ENCODE measurements at regions not wholly inside any gene's neighbourhood (a gene's known extent, or its start where the extent isn't known, plus 50 kb on each side); places are given as distances from the start of the nearest gene placed in this dataset.
A peak's percentile ranks its signal among the peaks of the same experiment; 100 is the strongest.

DNA sequence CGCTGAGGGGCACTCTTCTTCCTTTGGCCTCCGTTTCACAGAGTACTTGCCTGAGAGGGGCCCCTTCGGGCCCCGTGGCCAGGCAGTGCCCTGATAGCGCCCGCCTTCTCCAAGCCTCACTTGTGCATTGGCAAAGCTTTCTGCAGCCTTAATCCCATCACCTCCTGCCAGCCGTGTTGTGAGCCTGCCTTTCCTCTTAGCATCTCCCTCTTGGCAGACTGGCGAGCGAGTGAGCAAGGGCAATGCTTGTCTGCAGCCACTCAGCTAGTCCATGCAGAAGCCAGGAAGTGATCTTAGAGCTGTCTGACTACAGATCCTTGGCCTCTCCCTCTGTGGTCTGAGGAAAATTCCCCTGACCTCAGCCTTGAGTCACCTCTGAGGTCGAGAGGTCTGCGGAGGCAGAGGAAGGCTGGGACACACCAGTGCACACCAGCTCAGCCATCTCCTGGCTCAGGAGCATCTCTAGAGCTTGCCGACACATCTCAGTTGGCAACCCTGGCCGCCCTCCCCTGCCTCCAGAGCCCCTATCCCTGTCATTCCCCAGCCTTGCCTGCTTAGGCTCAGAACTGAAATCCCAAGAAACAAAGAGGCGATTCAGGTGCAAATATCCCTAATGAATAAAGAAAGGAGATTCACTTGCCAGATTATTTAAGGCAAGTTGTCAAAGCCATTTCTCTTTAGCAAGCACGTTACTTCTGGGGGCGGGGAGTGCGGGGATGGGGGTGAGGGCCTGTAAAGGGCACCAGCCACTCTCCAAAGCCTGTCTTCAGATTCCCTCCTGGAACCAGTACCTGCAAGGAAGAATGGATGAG is 143.5 kb upstream of the MAMLD1 start:
- H2AK5ac ChIP-seq (ENCODE audit: low read length): no peak overlapping the region
- H2BK15ac ChIP-seq (replicated peaks; ENCODE audit: low read depth): no peak overlapping the region
- DNase-seq: peak; percentile 11
- H3K4me1 ChIP-seq (ENCODE audit: control insufficient read depth, low read depth, low read length): no peaks in the 10 kb centered on the region
- no peaks in the 10 kb centered on the region for H3K79me1 ChIP-seq (ENCODE audit: low read length)
- WGBS (ENCODE audit: extremely low coverage, insufficient coverage, low lambda C conversion rate): no CpG with 5 or more reads among the region's 17 CpGs
- H3K27ac ChIP-seq (ENCODE audit: low read depth, low read length): no peak overlapping the region
- H3K36me3 ChIP-seq (ENCODE audit: control insufficient read depth, insufficient read depth, low read length): no peaks in the 10 kb centered on the region
- no peak overlapping the region for H3K18ac ChIP-seq (ENCODE audit: low read length)
- H3K79me2 ChIP-seq (ENCODE audit: control insufficient read depth, insufficient read depth, low read length): no peaks in the 10 kb centered on the region
- no peak overlapping the region for H3K9ac ChIP-seq (ENCODE audit: low read length)
- H2BK5ac ChIP-seq (ENCODE audit: low read length): no peak overlapping the region
- H3K4ac ChIP-seq (ENCODE audit: low read depth, low read length): no peak overlapping the region
- H3K27me3 ChIP-seq (ENCODE audit: insufficient read depth, low read length, poor library complexity): no peaks in the 10 kb centered on the region
- H3K23ac ChIP-seq (ENCODE audit: low read length): no peak overlapping the region
- no peak overlapping the region for H3K56ac ChIP-seq (ENCODE audit: low read length)
- H2BK120ac ChIP-seq (ENCODE audit: low read depth, low read length): no peak overlapping the region
- H3K4me3 ChIP-seq (ENCODE audit: low read length): no peak overlapping the region
- no peak overlapping the region for H4K5ac ChIP-seq (ENCODE audit: low read length)
- H4K8ac ChIP-seq (ENCODE audit: low read depth, low read length): no peak overlapping the region
- no peak overlapping the region for H3K4me2 ChIP-seq (ENCODE audit: low read length)

DNA sequence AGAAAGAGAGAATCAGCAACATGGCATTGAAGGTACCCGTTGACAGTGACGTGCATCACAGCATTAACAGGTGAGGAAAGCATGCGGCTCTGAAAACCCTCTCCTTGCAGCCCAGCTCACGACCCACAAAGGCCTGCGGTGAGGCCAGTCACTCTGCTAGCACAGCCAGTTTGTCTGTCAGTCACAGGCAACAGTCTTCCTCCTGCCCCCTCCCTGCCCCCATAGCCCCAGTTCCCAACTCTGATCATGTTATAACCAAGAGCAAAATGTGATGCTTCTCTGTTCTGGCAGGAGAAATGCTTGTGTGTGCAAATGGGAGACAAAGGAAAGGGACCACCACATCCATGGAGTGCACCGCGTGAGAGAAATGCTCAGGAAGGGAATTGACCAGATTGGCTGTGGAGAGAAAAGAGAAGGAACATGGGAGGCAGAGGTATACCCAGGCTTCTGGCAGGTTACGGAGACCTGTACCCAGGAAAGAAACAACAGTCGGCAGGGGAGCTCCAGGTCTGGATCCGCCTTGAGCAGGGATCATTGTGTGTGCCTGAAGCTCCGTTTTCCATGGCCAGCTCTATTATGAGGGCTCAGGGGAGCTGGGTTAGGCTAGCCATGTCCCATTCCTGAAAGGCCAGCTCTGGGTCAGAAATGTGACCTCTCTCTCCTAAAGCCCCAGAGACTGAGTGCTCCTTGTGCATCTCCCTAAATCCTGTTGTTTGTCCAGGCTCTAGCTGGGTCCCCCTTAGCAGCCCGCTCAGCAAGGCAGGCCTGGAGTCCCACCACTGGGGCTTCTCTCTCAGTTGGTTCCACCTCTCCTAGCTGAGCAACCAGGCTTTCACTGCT is 139.7 kb upstream of the MAMLD1 start:
- H2BK15ac ChIP-seq (replicated peaks; ENCODE audit: low read depth): no peak overlapping the region
- H3K56ac ChIP-seq (ENCODE audit: low read length): no peak overlapping the region
- no CpG with 5 or more reads among the region's 12 CpGs for WGBS (ENCODE audit: extremely low coverage, insufficient coverage, low lambda C conversion rate)
- no peak overlapping the region for H3K4me3 ChIP-seq (ENCODE audit: low read length)
- H2BK120ac ChIP-seq (ENCODE audit: low read depth, low read length): no peak overlapping the region
- no peak overlapping the region for H2AK5ac ChIP-seq (ENCODE audit: low read length)
- H3K18ac ChIP-seq (ENCODE audit: low read length): no peak overlapping the region
- H3K36me3 ChIP-seq (ENCODE audit: control insufficient read depth, insufficient read depth, low read length): no peaks in the 10 kb centered on the region
- no peak overlapping the region for H3K9ac ChIP-seq (ENCODE audit: low read length)
- no peaks in the 10 kb centered on the region for H3K4me1 ChIP-seq (ENCODE audit: control insufficient read depth, low read depth, low read length)
- no peak overlapping the region for H4K8ac ChIP-seq (ENCODE audit: low read depth, low read length)
- H2BK5ac ChIP-seq (ENCODE audit: low read length): no peak overlapping the region
- no peak overlapping the region for H4K5ac ChIP-seq (ENCODE audit: low read length)
- no peaks in the 10 kb centered on the region for H3K27me3 ChIP-seq (ENCODE audit: insufficient read depth, low read length, poor library complexity)
- no peaks in the 10 kb centered on the region for H3K79me1 ChIP-seq (ENCODE audit: low read length)
- DNase-seq: no peak
- H3K4ac ChIP-seq (ENCODE audit: low read depth, low read length): no peak overlapping the region
- H3K4me2 ChIP-seq (ENCODE audit: low read length): no peak overlapping the region
- H3K23ac ChIP-seq (ENCODE audit: low read length): no peak overlapping the region
- no peaks in the 10 kb centered on the region for H3K79me2 ChIP-seq (ENCODE audit: control insufficient read depth, insufficient read depth, low read length)
- no peak overlapping the region for H3K27ac ChIP-seq (ENCODE audit: low read depth, low read length)

DNA sequence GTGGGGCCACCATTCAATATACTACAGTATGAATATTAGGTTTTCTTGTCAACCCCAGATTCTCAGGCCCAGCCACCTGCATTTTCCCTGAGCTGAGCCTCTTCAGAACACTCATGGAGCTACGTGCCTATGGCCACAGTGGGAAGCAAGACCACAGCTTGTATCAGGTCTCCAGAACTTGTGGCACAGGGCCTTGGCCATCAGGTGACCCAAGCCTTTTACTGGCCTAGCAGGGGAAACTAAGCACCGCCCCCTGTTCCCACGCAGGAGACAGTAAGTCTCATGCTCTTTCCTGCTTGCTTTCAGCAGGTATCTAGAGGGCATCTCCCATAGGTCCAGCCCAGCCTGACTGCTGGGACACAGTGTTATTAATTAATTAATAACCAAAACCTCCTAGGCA is 138.4 kb upstream of the MAMLD1 start:
- no peak overlapping the region for H2BK15ac ChIP-seq (replicated peaks; ENCODE audit: low read depth)
- no peaks in the 10 kb centered on the region for H3K36me3 ChIP-seq (ENCODE audit: control insufficient read depth, insufficient read depth, low read length)
- no CpG with 5 or more reads among the region's 3 CpGs for WGBS (ENCODE audit: extremely low coverage, insufficient coverage, low lambda C conversion rate)
- H3K56ac ChIP-seq (ENCODE audit: low read length): no peak overlapping the region
- H3K79me1 ChIP-seq (ENCODE audit: low read length): no peaks in the 10 kb centered on the region
- no peak overlapping the region for H3K9ac ChIP-seq (ENCODE audit: low read length)
- no peak overlapping the region for H2BK120ac ChIP-seq (ENCODE audit: low read depth, low read length)
- no peak overlapping the region for H4K8ac ChIP-seq (ENCODE audit: low read depth, low read length)
- H2BK5ac ChIP-seq (ENCODE audit: low read length): no peak overlapping the region
- H3K4ac ChIP-seq (ENCODE audit: low read depth, low read length): no peak overlapping the region
- no peak overlapping the region for H3K18ac ChIP-seq (ENCODE audit: low read length)
- no peak for DNase-seq
- H3K4me3 ChIP-seq (ENCODE audit: low read length): no peak overlapping the region
- no peak overlapping the region for H3K27ac ChIP-seq (ENCODE audit: low read depth, low read length)
- H3K4me2 ChIP-seq (ENCODE audit: low read length): no peak overlapping the region
- H3K4me1 ChIP-seq (ENCODE audit: control insufficient read depth, low read depth, low read length): no peaks in the 10 kb centered on the region
- no peak overlapping the region for H3K23ac ChIP-seq (ENCODE audit: low read length)
- no peak overlapping the region for H2AK5ac ChIP-seq (ENCODE audit: low read length)
- H4K5ac ChIP-seq (ENCODE audit: low read length): no peak overlapping the region
- H3K27me3 ChIP-seq (ENCODE audit: insufficient read depth, low read length, poor library complexity): no peaks in the 10 kb centered on the region
- no peaks in the 10 kb centered on the region for H3K79me2 ChIP-seq (ENCODE audit: control insufficient read depth, insufficient read depth, low read length)

GRCh38 chrX:150225266-150225665 is 137.9 kb upstream of the MAMLD1 start:
- DNase-seq: no peak
- no peak overlapping the region for H3K4me2 ChIP-seq (ENCODE audit: low read length)
- no peaks in the 10 kb centered on the region for H3K79me2 ChIP-seq (ENCODE audit: control insufficient read depth, insufficient read depth, low read length)
- no peak overlapping the region for H3K27ac ChIP-seq (ENCODE audit: low read depth, low read length)
- no CpG with 5 or more reads among the region's 3 CpGs for WGBS (ENCODE audit: extremely low coverage, insufficient coverage, low lambda C conversion rate)
- H3K23ac ChIP-seq (ENCODE audit: low read length): no peak overlapping the region
- no peaks in the 10 kb centered on the region for H3K4me1 ChIP-seq (ENCODE audit: control insufficient read depth, low read depth, low read length)
- H3K79me1 ChIP-seq (ENCODE audit: low read length): no peaks in the 10 kb centered on the region
- no peak overlapping the region for H2AK5ac ChIP-seq (ENCODE audit: low read length)
- no peak overlapping the region for H2BK15ac ChIP-seq (replicated peaks; ENCODE audit: low read depth)
- H2BK5ac ChIP-seq (ENCODE audit: low read length): no peak overlapping the region
- H2BK120ac ChIP-seq (ENCODE audit: low read depth, low read length): no peak overlapping the region
- H3K36me3 ChIP-seq (ENCODE audit: control insufficient read depth, insufficient read depth, low read length): no peaks in the 10 kb centered on the region
- no peak overlapping the region for H3K18ac ChIP-seq (ENCODE audit: low read length)
- H3K9ac ChIP-seq (ENCODE audit: low read length): no peak overlapping the region
- H3K56ac ChIP-seq (ENCODE audit: low read length): no peak overlapping the region
- H3K4me3 ChIP-seq (ENCODE audit: low read length): no peak overlapping the region
- no peak overlapping the region for H4K5ac ChIP-seq (ENCODE audit: low read length)
- no peak overlapping the region for H3K4ac ChIP-seq (ENCODE audit: low read depth, low read length)
- H3K27me3 ChIP-seq (ENCODE audit: insufficient read depth, low read length, poor library complexity): no peaks in the 10 kb centered on the region
- no peak overlapping the region for H4K8ac ChIP-seq (ENCODE audit: low read depth, low read length)

GRCh38 chrX:150225756-150226155 is 137.4 kb upstream of the MAMLD1 start:
- no peak overlapping the region for H4K5ac ChIP-seq (ENCODE audit: low read length)
- H3K18ac ChIP-seq (ENCODE audit: low read length): no peak overlapping the region
- H3K4ac ChIP-seq (ENCODE audit: low read depth, low read length): no peak overlapping the region
- no peak overlapping the region for H3K9ac ChIP-seq (ENCODE audit: low read length)
- H2BK5ac ChIP-seq (ENCODE audit: low read length): no peak overlapping the region
- H2BK120ac ChIP-seq (ENCODE audit: low read depth, low read length): no peak overlapping the region
- H2AK5ac ChIP-seq (ENCODE audit: low read length): no peak overlapping the region
- no peak overlapping the region for H2BK15ac ChIP-seq (replicated peaks; ENCODE audit: low read depth)
- H3K79me2 ChIP-seq (ENCODE audit: control insufficient read depth, insufficient read depth, low read length): no peaks in the 10 kb centered on the region
- no peak overlapping the region for H3K4me3 ChIP-seq (ENCODE audit: low read length)
- no peak overlapping the region for H4K8ac ChIP-seq (ENCODE audit: low read depth, low read length)
- H3K79me1 ChIP-seq (ENCODE audit: low read length): no peaks in the 10 kb centered on the region
- H3K27ac ChIP-seq (ENCODE audit: low read depth, low read length): no peak overlapping the region
- H3K23ac ChIP-seq (ENCODE audit: low read length): no peak overlapping the region
- no peak overlapping the region for H3K56ac ChIP-seq (ENCODE audit: low read length)
- H3K4me2 ChIP-seq (ENCODE audit: low read length): no peak overlapping the region
- no peaks in the 10 kb centered on the region for H3K27me3 ChIP-seq (ENCODE audit: insufficient read depth, low read length, poor library complexity)
- no peaks in the 10 kb centered on the region for H3K36me3 ChIP-seq (ENCODE audit: control insufficient read depth, insufficient read depth, low read length)
- H3K4me1 ChIP-seq (ENCODE audit: control insufficient read depth, low read depth, low read length): no peaks in the 10 kb centered on the region
- no peak for DNase-seq
- WGBS (ENCODE audit: extremely low coverage, insufficient coverage, low lambda C conversion rate): no CpG with 5 or more reads among the region's 11 CpGs
